Liver (tissue), 8 donors: ENCODE measurements at regions not wholly inside any gene's neighbourhood (a gene's known extent, or its start where the extent isn't known, plus 50 kb on each side); places are given as distances from the start of the nearest gene placed in this dataset.

Source experiments
- DNase-seq: peaks from one replicate; pipeline ENCODE4 v3.0.0-alpha.2; 2017; ENCODE audit warnings: low spot score
- H3K27ac ChIP-seq, 2 donors: one replicate each; pipeline ENCODE4 v1.7.0; 2013; ENCODE audit warnings: inconsistent platforms in 2 of 2, low read length in 2 of 2, control low read depth in 1 of 2, low read depth in 1 of 2, mild to moderate bottlenecking in 1 of 2
- H3K27me3 ChIP-seq, 4 donors: one replicate each; pipeline versions ENCODE4 v1.6.1 to v1.7.0; 2013; ENCODE audit warnings: low read length in 3 of 4, inconsistent platforms in 1 of 4, mild to moderate bottlenecking in 1 of 4, moderate library complexity in 1 of 4; ENCODE audit not compliant: control insufficient read depth in 4 of 4, insufficient read depth in 4 of 4
- H3K36me3 ChIP-seq, 4 donors: one replicate each; pipeline versions ENCODE4 v1.6.1 to v1.7.0; 2013; ENCODE audit warnings: low read length in 3 of 4, mild to moderate bottlenecking in 3 of 4, low read depth in 1 of 4, moderate library complexity in 1 of 4; ENCODE audit not compliant: control insufficient read depth in 4 of 4, insufficient read depth in 3 of 4
- H3K4me1 ChIP-seq, 4 donors: one replicate each; pipeline versions ENCODE4 v1.6.1 to v1.7.0; 2013; ENCODE audit warnings: low read length in 3 of 4, mild to moderate bottlenecking in 3 of 4, moderate library complexity in 1 of 4; ENCODE audit not compliant: control insufficient read depth in 4 of 4, insufficient read depth in 4 of 4
- H3K4me3 ChIP-seq, 3 donors: one replicate each; pipeline versions ENCODE4 v1.6.1 to v1.7.0; 2013; ENCODE audit warnings: low read length in 3 of 3, control low read depth in 1 of 3, low read depth in 1 of 3, mild to moderate bottlenecking in 1 of 3
- H3K9ac ChIP-seq, 2 donors: one replicate each; pipeline ENCODE4 v1.7.0; 2013; ENCODE audit warnings: low read length in 2 of 2, mild to moderate bottlenecking in 2 of 2, moderate library complexity in 2 of 2, control low read depth in 1 of 2, low read depth in 1 of 2
- H3K9me3 ChIP-seq, 4 donors: one replicate each; pipeline versions ENCODE4 v1.6.1 to v1.7.0; 2013; ENCODE audit warnings: low read length in 3 of 4; ENCODE audit not compliant: control insufficient read depth in 4 of 4
- EGR1 ChIP-seq, 2 donors: IDR thresholded peaks; 2 replicates each; pipeline ENCODE4 v1.6.1; 2016 to 2018; ENCODE audit warnings: antibody characterized with exemption in 2 of 2, low read depth in 2 of 2
- FOXA1 ChIP-seq: IDR thresholded peaks from 2 replicates; pipeline ENCODE4 v1.6.1; 2016; ENCODE audit warnings: antibody characterized with exemption
- FOXA2 ChIP-seq: IDR thresholded peaks from 2 replicates; pipeline ENCODE4 v1.6.1; 2016; ENCODE audit warnings: antibody characterized with exemption
- GABPA ChIP-seq, 2 donors: IDR thresholded peaks in 1 of 2; conservative IDR thresholded peaks in 1 of 2; 2 replicates each; pipeline ENCODE4 v1.6.1; 2016; ENCODE audit warnings: antibody characterized with exemption in 2 of 2, mild to moderate bottlenecking in 1 of 2, moderate library complexity in 1 of 2
- HNF4A ChIP-seq, 2 donors: conservative IDR thresholded peaks; 2 replicates each; pipeline ENCODE4 v1.6.1; 2016; ENCODE audit warnings: antibody characterized with exemption in 2 of 2, mild to moderate bottlenecking in 2 of 2
- HNF4G ChIP-seq: IDR thresholded peaks from 2 replicates; pipeline ENCODE4 v1.6.1; 2016; ENCODE audit warnings: antibody characterized with exemption
- JUND ChIP-seq, 2 donors: IDR thresholded peaks; 2 replicates each; pipeline ENCODE4 v1.6.1; 2016; ENCODE audit warnings: antibody characterized with exemption in 2 of 2
- NR2F2 ChIP-seq: IDR thresholded peaks from 2 replicates; pipeline ENCODE4 v1.6.1; 2016; ENCODE audit warnings: antibody characterized with exemption
- RAD21 ChIP-seq, 2 donors: IDR thresholded peaks; 2 replicates each; pipeline ENCODE4 v1.6.1; 2016; ENCODE audit warnings: antibody characterized with exemption in 2 of 2, mild to moderate bottlenecking in 2 of 2
- RXRA ChIP-seq, 2 donors: IDR thresholded peaks; 2 replicates each; pipeline ENCODE4 v1.6.1; 2017 to 2018; ENCODE audit warnings: antibody characterized with exemption in 2 of 2, mild to moderate bottlenecking in 1 of 2
- SP1 ChIP-seq: IDR thresholded peaks from 2 replicates; pipeline ENCODE4 v1.6.1; 2018; ENCODE audit warnings: antibody characterized with exemption, mild to moderate bottlenecking
- TAF1 ChIP-seq: conservative IDR thresholded peaks from 2 replicates; pipeline ENCODE4 v1.6.1; 2016; ENCODE audit warnings: antibody characterized with exemption, mild to moderate bottlenecking
- YY1 ChIP-seq: IDR thresholded peaks from 2 replicates; pipeline ENCODE4 v1.6.1; 2016; ENCODE audit warnings: antibody characterized with exemption, mild to moderate bottlenecking
- WGBS: extraction: QIAGEN DNeasy Blood & Tissue Kit; methylation state at CpG from one replicate; pipeline ENCODE4 v1.1.7; 2013; 5-methylcytosine and 5-hydroxymethylcytosine counted together
- TF ChIP-seq, protein P1 (sequence below): IDR thresholded peaks from 2 replicates; pipeline ENCODE4 v1.6.1; 2016; ENCODE audit warnings: antibody characterized with exemption
- TF ChIP-seq, protein P2 (sequence below): IDR thresholded peaks from 2 replicates; pipeline ENCODE4 v1.6.1; 2016; ENCODE audit warnings: antibody characterized with exemption
- TF ChIP-seq, protein P3 (sequence below): fragments of 150-350 bp; IDR thresholded peaks from 2 replicates; pipeline ENCODE4 v1.5.1; 2017; ENCODE audit warnings: improper control_type of control experiment, low read depth, low read length; ENCODE audit not compliant: missing input control
- TF ChIP-seq, protein P4 (sequence below): IDR thresholded peaks from 2 replicates; pipeline ENCODE4 v1.6.1; 2016; ENCODE audit warnings: antibody characterized with exemption
- TF ChIP-seq, protein P5 (sequence below): IDR thresholded peaks from 2 replicates; pipeline ENCODE4 v1.6.1; 2016; ENCODE audit warnings: antibody characterized with exemption, mild to moderate bottlenecking
- donor health status: healthy.
- donor health status: healthy.
- donor health status: healthy.
- donor health status: healthy.
- donor health status: healthy.

GRCh38 chr4:189304809-189305208 lies 635.9 kb upstream of the FRG1 start:
- no peak for DNase-seq
- Histone ChIP-seq H3K36me3 (no peaks in the 10 kb centered on the region), H3K4me3 (no peak overlapping the region), H3K4me1 (peaks cover 0 to 4% (median 0%) of the 10 kb centered on the region in 4 donors), H3K27me3 (no peaks in the 10 kb centered on the region), H3K9ac (no peak overlapping the region), H3K9me3 (no peaks in the 10 kb centered on the region), H3K27ac (no peak overlapping the region)
- TF ChIP-seq RXRA (IDR thresholded peaks at IDR 0.05) (no peak), GABPA (IDR thresholded peaks at IDR 0.05 in 1 of 2, conservative IDR thresholded peaks at IDR 0.05 in 1 of 2) (no peak)
- WGBS: 7% methylated on average over 2 of the region's 2 CpGs

GRCh38 chr4:189305500-189305899 lies 635.2 kb upstream of the FRG1 start:
- Histone ChIP-seq H3K9ac (no peak overlapping the region), H3K4me1 (peaks cover 0 to 4% (median 0%) of the 10 kb centered on the region in 4 donors), H3K36me3 (no peaks in the 10 kb centered on the region), H3K4me3 (no peak overlapping the region), H3K9me3 (no peaks in the 10 kb centered on the region), H3K27me3 (no peaks in the 10 kb centered on the region), H3K27ac (no peak overlapping the region)
- no peak for DNase-seq
- TF ChIP-seq GABPA (IDR thresholded peaks at IDR 0.05 in 1 of 2, conservative IDR thresholded peaks at IDR 0.05 in 1 of 2) (no peak), RXRA (IDR thresholded peaks at IDR 0.05) (no peak), RAD21 (IDR thresholded peaks at IDR 0.05) (no peak), YY1 (no peak), HNF4G (no peak), HNF4A (conservative IDR thresholded peaks at IDR 0.05) (no peak), JUND (IDR thresholded peaks at IDR 0.05) (no peak), TAF1 (no peak), FOXA1 (no peak), EGR1 (IDR thresholded peaks at IDR 0.05; ENCODE audit: low read depth in 2 of 2) (no peak), FOXA2 (no peak)
- TF ChIP-seq, protein P1, sequence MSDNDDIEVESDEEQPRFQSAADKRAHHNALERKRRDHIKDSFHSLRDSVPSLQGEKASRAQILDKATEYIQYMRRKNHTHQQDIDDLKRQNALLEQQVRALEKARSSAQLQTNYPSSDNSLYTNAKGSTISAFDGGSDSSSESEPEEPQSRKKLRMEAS: no peak
- TF ChIP-seq, protein P2, sequence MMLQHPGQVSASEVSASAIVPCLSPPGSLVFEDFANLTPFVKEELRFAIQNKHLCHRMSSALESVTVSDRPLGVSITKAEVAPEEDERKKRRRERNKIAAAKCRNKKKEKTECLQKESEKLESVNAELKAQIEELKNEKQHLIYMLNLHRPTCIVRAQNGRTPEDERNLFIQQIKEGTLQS: no peak
- TF ChIP-seq, protein P3, sequence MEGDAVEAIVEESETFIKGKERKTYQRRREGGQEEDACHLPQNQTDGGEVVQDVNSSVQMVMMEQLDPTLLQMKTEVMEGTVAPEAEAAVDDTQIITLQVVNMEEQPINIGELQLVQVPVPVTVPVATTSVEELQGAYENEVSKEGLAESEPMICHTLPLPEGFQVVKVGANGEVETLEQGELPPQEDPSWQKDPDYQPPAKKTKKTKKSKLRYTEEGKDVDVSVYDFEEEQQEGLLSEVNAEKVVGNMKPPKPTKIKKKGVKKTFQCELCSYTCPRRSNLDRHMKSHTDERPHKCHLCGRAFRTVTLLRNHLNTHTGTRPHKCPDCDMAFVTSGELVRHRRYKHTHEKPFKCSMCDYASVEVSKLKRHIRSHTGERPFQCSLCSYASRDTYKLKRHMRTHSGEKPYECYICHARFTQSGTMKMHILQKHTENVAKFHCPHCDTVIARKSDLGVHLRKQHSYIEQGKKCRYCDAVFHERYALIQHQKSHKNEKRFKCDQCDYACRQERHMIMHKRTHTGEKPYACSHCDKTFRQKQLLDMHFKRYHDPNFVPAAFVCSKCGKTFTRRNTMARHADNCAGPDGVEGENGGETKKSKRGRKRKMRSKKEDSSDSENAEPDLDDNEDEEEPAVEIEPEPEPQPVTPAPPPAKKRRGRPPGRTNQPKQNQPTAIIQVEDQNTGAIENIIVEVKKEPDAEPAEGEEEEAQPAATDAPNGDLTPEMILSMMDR: no peak
- TF ChIP-seq, protein P4, sequence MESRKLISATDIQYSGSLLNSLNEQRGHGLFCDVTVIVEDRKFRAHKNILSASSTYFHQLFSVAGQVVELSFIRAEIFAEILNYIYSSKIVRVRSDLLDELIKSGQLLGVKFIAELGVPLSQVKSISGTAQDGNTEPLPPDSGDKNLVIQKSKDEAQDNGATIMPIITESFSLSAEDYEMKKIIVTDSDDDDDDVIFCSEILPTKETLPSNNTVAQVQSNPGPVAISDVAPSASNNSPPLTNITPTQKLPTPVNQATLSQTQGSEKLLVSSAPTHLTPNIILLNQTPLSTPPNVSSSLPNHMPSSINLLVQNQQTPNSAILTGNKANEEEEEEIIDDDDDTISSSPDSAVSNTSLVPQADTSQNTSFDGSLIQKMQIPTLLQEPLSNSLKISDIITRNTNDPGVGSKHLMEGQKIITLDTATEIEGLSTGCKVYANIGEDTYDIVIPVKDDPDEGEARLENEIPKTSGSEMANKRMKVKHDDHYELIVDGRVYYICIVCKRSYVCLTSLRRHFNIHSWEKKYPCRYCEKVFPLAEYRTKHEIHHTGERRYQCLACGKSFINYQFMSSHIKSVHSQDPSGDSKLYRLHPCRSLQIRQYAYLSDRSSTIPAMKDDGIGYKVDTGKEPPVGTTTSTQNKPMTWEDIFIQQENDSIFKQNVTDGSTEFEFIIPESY: no peak
- 80% methylated on average over 3 of the region's 3 CpGs for WGBS

- H3K4me3 ChIP-seq: no peak overlapping the region
- WGBS: 40% methylated on average over 1 of the region's 1 CpG
- H3K9me3 ChIP-seq: no peaks in the 10 kb centered on the region
- no peaks in the 10 kb centered on the region for H3K4me1 ChIP-seq
- DNase-seq: no peak
- no peak overlapping the region for H3K9ac ChIP-seq
- no peak overlapping the region for H3K27ac ChIP-seq
- no peaks in the 10 kb centered on the region for H3K27me3 ChIP-seq
- no peaks in the 10 kb centered on the region for H3K36me3 ChIP-seq
- TF ChIP-seq, protein P5, sequence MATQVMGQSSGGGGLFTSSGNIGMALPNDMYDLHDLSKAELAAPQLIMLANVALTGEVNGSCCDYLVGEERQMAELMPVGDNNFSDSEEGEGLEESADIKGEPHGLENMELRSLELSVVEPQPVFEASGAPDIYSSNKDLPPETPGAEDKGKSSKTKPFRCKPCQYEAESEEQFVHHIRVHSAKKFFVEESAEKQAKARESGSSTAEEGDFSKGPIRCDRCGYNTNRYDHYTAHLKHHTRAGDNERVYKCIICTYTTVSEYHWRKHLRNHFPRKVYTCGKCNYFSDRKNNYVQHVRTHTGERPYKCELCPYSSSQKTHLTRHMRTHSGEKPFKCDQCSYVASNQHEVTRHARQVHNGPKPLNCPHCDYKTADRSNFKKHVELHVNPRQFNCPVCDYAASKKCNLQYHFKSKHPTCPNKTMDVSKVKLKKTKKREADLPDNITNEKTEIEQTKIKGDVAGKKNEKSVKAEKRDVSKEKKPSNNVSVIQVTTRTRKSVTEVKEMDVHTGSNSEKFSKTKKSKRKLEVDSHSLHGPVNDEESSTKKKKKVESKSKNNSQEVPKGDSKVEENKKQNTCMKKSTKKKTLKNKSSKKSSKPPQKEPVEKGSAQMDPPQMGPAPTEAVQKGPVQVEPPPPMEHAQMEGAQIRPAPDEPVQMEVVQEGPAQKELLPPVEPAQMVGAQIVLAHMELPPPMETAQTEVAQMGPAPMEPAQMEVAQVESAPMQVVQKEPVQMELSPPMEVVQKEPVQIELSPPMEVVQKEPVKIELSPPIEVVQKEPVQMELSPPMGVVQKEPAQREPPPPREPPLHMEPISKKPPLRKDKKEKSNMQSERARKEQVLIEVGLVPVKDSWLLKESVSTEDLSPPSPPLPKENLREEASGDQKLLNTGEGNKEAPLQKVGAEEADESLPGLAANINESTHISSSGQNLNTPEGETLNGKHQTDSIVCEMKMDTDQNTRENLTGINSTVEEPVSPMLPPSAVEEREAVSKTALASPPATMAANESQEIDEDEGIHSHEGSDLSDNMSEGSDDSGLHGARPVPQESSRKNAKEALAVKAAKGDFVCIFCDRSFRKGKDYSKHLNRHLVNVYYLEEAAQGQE: no peak
- no peak for TF ChIP-seq NR2F2
- TF ChIP-seq, protein P2: no peak
- no peak for TF ChIP-seq YY1
- TF ChIP-seq, protein P4: no peak
- no peak for TF ChIP-seq SP1
- no peak for TF ChIP-seq HNF4A (conservative IDR thresholded peaks at IDR 0.05)
- TF ChIP-seq HNF4G: no peak
- no peak for TF ChIP-seq JUND (IDR thresholded peaks at IDR 0.05)
Measured at GRCh38 chr4:189311251-189311650, 629.4 kb upstream of the FRG1 start.
